ENCODE measurements at regions not wholly inside any gene's neighbourhood (a gene's known extent, or its start where the extent isn't known, plus 50 kb on each side); places are given as distances from the start of the nearest gene placed in this dataset.

GRCh38 chr12:73321776-73322175 is 1049.6 kb downstream of the TRHDE start:
- no peak for FAIRE-seq

GRCh38 chr12:73330584-73331351 is 1058.6 kb downstream of the TRHDE start:
- FAIRE-seq (no peak), DNase-seq (ENCODE audit: insufficient read length, low spot score) (no peak)

More at GRCh38 chr12:73321776-73322175, 1049.6 kb downstream of the TRHDE start:
- no peak for DNase-seq (ENCODE audit: insufficient read length, low spot score)

GRCh38 chr12:73341559-73342247 is 1069.5 kb downstream of the TRHDE start:
- FAIRE-seq (no peak), DNase-seq (ENCODE audit: insufficient read length, low spot score) (no peak)

- FAIRE-seq: no peak
Observed at GRCh38 chr12:73342733-73343132, 1070.6 kb downstream of the TRHDE start.

GRCh38 chr12:73352826-73353225 is 1080.7 kb downstream of the TRHDE start:
- DNase-seq (ENCODE audit: insufficient read length, low spot score) (no peak), FAIRE-seq (no peak)

More at GRCh38 chr12:73342733-73343132, 1070.6 kb downstream of the TRHDE start:
- no peak for DNase-seq (ENCODE audit: insufficient read length, low spot score)

GRCh38 chr12:73361156-73361863 is 1089.1 kb downstream of the TRHDE start:
- FAIRE-seq (no peak), DNase-seq (ENCODE audit: insufficient read length, low spot score) (no peak)

- no peak for FAIRE-seq
- no peak for DNase-seq (ENCODE audit: insufficient read length, low spot score)
Observed at GRCh38 chr12:73361864-73362230, 1089.7 kb downstream of the TRHDE start.

GRCh38 chr12:73362666-73363065 is 1090.5 kb downstream of the TRHDE start:
- DNase-seq (ENCODE audit: insufficient read length, low spot score): no peak
- no peak for FAIRE-seq

- FAIRE-seq: no peak
- DNase-seq (ENCODE audit: insufficient read length, low spot score): no peak
Observed at GRCh38 chr12:73372856-73373255, 1100.7 kb downstream of the TRHDE start.

GRCh38 chr12:73374360-73374759 is 1102.2 kb downstream of the TRHDE start:
- no peak for FAIRE-seq
- no peak for DNase-seq (ENCODE audit: insufficient read length, low spot score)

GRCh38 chr12:73383584-73384222 is 1111.5 kb downstream of the TRHDE start:
- FAIRE-seq (no peak), DNase-seq (ENCODE audit: insufficient read length, low spot score) (no peak)

GRCh38 chr12:73384592-73384991 is 1112.4 kb downstream of the TRHDE start:
- no peak for DNase-seq (ENCODE audit: insufficient read length, low spot score)

GRCh38 chr12:73390261-73390660 is 1118.1 kb downstream of the TRHDE start:
- FAIRE-seq (no peak), DNase-seq (ENCODE audit: insufficient read length, low spot score) (no peak)

More at GRCh38 chr12:73384592-73384991, 1112.4 kb downstream of the TRHDE start:
- FAIRE-seq: no peak

- FAIRE-seq (no peak), DNase-seq (ENCODE audit: insufficient read length, low spot score) (no peak)
Observed at GRCh38 chr12:73413051-73413450, 1124.6 kb upstream of the ATXN7L3B start.

- no peak for DNase-seq (ENCODE audit: insufficient read length, low spot score)
Observed at GRCh38 chr12:73413974-73414373, 1123.7 kb upstream of the ATXN7L3B start.

GRCh38 chr12:73414926-73415325 is 1122.7 kb upstream of the ATXN7L3B start:
- no peak for DNase-seq (ENCODE audit: insufficient read length, low spot score)
- no peak for FAIRE-seq

More at GRCh38 chr12:73413974-73414373, 1123.7 kb upstream of the ATXN7L3B start:
- FAIRE-seq: no peak

- DNase-seq (ENCODE audit: insufficient read length, low spot score) (no peak), FAIRE-seq (no peak)
Observed at GRCh38 chr12:73418541-73418940, 1119.1 kb upstream of the ATXN7L3B start.

GRCh38 chr12:73421832-73422231 is 1115.8 kb upstream of the ATXN7L3B start:
- DNase-seq (ENCODE audit: insufficient read length, low spot score) (peak; percentile 3), FAIRE-seq (no peak)

- DNase-seq (ENCODE audit: insufficient read length, low spot score) (no peak), FAIRE-seq (no peak)
Observed at GRCh38 chr12:73424484-73424883, 1113.2 kb upstream of the ATXN7L3B start.

GRCh38 chr12:73445658-73446324 is 1091.8 kb upstream of the ATXN7L3B start:
- FAIRE-seq (no peak), DNase-seq (ENCODE audit: insufficient read length, low spot score) (no peak)

All from HTR-8/SVneo (cell line).